ENCODE measurements at regions not wholly inside any gene's neighbourhood (a gene's known extent, or its start where the extent isn't known, plus 50 kb on each side); places are given as distances from the start of the nearest gene placed in this dataset.

DNA sequence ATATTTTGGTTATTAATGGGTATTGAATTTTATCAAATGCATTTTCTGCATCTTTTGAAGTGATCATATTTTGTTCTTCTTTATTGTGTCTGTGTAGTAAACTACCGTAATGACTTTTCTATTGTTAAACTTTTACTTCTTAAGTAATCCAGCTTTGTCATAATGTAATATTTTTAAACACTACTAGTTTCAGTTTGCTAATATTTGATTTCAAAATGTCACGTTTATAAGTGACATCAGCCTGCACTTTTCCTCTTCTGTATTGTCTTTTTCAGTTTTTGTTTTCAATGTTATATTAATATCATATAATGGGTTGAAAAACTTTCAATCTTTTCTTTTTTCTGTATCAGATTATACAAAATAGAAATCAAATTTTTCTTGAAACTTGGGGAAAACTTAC lies 71.6 kb upstream of the ANKRD1 start (continued):
- TF ChIP-seq, protein P1, sequence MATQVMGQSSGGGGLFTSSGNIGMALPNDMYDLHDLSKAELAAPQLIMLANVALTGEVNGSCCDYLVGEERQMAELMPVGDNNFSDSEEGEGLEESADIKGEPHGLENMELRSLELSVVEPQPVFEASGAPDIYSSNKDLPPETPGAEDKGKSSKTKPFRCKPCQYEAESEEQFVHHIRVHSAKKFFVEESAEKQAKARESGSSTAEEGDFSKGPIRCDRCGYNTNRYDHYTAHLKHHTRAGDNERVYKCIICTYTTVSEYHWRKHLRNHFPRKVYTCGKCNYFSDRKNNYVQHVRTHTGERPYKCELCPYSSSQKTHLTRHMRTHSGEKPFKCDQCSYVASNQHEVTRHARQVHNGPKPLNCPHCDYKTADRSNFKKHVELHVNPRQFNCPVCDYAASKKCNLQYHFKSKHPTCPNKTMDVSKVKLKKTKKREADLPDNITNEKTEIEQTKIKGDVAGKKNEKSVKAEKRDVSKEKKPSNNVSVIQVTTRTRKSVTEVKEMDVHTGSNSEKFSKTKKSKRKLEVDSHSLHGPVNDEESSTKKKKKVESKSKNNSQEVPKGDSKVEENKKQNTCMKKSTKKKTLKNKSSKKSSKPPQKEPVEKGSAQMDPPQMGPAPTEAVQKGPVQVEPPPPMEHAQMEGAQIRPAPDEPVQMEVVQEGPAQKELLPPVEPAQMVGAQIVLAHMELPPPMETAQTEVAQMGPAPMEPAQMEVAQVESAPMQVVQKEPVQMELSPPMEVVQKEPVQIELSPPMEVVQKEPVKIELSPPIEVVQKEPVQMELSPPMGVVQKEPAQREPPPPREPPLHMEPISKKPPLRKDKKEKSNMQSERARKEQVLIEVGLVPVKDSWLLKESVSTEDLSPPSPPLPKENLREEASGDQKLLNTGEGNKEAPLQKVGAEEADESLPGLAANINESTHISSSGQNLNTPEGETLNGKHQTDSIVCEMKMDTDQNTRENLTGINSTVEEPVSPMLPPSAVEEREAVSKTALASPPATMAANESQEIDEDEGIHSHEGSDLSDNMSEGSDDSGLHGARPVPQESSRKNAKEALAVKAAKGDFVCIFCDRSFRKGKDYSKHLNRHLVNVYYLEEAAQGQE (IDR thresholded peaks at IDR 0.05): no peak
- TF ChIP-seq FOXA1 (IDR thresholded peaks at IDR 0.05): no peak
- TF ChIP-seq, protein P2, sequence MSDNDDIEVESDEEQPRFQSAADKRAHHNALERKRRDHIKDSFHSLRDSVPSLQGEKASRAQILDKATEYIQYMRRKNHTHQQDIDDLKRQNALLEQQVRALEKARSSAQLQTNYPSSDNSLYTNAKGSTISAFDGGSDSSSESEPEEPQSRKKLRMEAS (IDR thresholded peaks at IDR 0.05): no peak

DNA sequence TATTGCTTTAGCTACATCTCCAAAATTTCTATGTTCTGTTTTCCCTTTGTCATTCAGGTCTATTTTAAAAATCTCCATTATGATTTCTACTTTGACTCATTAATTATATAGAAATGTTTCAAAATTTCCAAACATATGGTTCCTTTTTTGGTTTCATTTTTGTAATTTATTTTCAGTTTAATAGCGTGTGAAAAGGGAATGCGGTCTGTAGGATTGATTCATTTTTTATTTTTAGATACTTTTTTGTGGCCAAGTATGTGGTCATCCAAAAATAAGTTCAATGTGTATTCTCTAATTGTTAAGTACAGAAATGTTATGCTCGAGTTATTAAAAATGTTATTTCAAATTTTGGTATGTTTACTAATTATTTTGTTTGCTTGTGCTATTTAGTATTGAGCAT lies 72.5 kb upstream of the ANKRD1 start:
- Histone ChIP-seq H3K9ac (ENCODE audit: low read depth in 1 of 2, low read length in 2 of 2) (no peak overlapping the region), H3K36me3 (ENCODE audit: control insufficient read depth in 4 of 4, insufficient read depth in 3 of 4, low read depth in 1 of 4, low read length in 3 of 4) (no peaks in the 10 kb centered on the region), H3K27me3 (ENCODE audit: control insufficient read depth in 4 of 4, insufficient read depth in 4 of 4, low read length in 3 of 4) (no peaks in the 10 kb centered on the region), H3K4me3 (ENCODE audit: low read depth in 1 of 3, low read length in 3 of 3) (no peak overlapping the region), H3K27ac (ENCODE audit: low read depth in 1 of 2, low read length in 2 of 2) (no peak overlapping the region), H3K9me3 (ENCODE audit: control insufficient read depth in 4 of 4, low read length in 3 of 4) (no peaks in the 10 kb centered on the region), H3K4me1 (ENCODE audit: control insufficient read depth in 4 of 4, insufficient read depth in 4 of 4, low read length in 3 of 4) (no peaks in the 10 kb centered on the region)
- WGBS: 66% methylated on average over 3 of the region's 3 CpGs
- DNase-seq (ENCODE audit: low spot score): no peak
- TF ChIP-seq, protein P3, sequence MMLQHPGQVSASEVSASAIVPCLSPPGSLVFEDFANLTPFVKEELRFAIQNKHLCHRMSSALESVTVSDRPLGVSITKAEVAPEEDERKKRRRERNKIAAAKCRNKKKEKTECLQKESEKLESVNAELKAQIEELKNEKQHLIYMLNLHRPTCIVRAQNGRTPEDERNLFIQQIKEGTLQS (IDR thresholded peaks at IDR 0.05): no peak
- TF ChIP-seq RAD21 (IDR thresholded peaks at IDR 0.05): no peak
- TF ChIP-seq, protein P4, sequence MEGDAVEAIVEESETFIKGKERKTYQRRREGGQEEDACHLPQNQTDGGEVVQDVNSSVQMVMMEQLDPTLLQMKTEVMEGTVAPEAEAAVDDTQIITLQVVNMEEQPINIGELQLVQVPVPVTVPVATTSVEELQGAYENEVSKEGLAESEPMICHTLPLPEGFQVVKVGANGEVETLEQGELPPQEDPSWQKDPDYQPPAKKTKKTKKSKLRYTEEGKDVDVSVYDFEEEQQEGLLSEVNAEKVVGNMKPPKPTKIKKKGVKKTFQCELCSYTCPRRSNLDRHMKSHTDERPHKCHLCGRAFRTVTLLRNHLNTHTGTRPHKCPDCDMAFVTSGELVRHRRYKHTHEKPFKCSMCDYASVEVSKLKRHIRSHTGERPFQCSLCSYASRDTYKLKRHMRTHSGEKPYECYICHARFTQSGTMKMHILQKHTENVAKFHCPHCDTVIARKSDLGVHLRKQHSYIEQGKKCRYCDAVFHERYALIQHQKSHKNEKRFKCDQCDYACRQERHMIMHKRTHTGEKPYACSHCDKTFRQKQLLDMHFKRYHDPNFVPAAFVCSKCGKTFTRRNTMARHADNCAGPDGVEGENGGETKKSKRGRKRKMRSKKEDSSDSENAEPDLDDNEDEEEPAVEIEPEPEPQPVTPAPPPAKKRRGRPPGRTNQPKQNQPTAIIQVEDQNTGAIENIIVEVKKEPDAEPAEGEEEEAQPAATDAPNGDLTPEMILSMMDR (IDR thresholded peaks at IDR 0.05; ENCODE audit: low read depth, low read length, missing input control): no peak
- TF ChIP-seq SP1 (IDR thresholded peaks at IDR 0.05): no peak
- TF ChIP-seq GABPA (IDR thresholded peaks at IDR 0.05 in 1 of 2, conservative IDR thresholded peaks at IDR 0.05 in 1 of 2): no peak
- no peak for TF ChIP-seq HNF4G (IDR thresholded peaks at IDR 0.05)
- TF ChIP-seq NR2F2 (IDR thresholded peaks at IDR 0.05): no peak

DNA sequence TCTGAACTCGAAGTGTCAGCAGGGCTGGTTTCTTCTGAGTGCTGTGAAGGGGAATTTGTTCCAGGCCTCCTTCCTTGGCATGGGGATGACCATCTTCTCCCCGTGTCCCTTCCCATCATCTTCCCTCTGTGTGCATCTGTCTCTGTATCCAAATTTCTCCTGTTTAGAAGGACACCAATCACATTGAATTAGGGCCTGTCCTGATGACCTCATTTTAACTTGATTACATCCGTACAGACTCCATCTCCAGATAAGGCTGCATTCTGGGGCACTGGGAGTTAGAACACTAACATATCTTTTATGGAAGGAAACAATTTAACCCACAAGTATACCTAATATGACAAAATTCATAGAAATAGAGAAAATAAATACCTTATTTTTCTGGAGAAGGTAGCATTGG lies 76.8 kb upstream of the ANKRD1 start:
- Histone ChIP-seq H3K27me3 (ENCODE audit: control insufficient read depth in 4 of 4, insufficient read depth in 4 of 4, low read length in 3 of 4) (no peaks in the 10 kb centered on the region), H3K27ac (ENCODE audit: low read depth in 1 of 2, low read length in 2 of 2) (no peak overlapping the region), H3K4me1 (ENCODE audit: control insufficient read depth in 4 of 4, insufficient read depth in 4 of 4, low read length in 3 of 4) (no peaks in the 10 kb centered on the region), H3K9me3 (ENCODE audit: control insufficient read depth in 4 of 4, low read length in 3 of 4) (no peaks in the 10 kb centered on the region), H3K36me3 (ENCODE audit: control insufficient read depth in 4 of 4, insufficient read depth in 3 of 4, low read depth in 1 of 4, low read length in 3 of 4) (no peaks in the 10 kb centered on the region), H3K9ac (ENCODE audit: low read depth in 1 of 2, low read length in 2 of 2) (no peak overlapping the region), H3K4me3 (ENCODE audit: low read depth in 1 of 3, low read length in 3 of 3) (no peak overlapping the region)
- TF ChIP-seq HNF4G (IDR thresholded peaks at IDR 0.05): no peak
- TF ChIP-seq EGR1 (IDR thresholded peaks at IDR 0.05; ENCODE audit: low read depth in 2 of 2): no peak
- TF ChIP-seq RXRA (IDR thresholded peaks at IDR 0.05): no peak
- TF ChIP-seq GABPA (IDR thresholded peaks at IDR 0.05 in 1 of 2, conservative IDR thresholded peaks at IDR 0.05 in 1 of 2): no peak
- TF ChIP-seq RAD21 (IDR thresholded peaks at IDR 0.05): no peak
- no peak for TF ChIP-seq TAF1 (conservative IDR thresholded peaks at IDR 0.05)
- TF ChIP-seq JUND (IDR thresholded peaks at IDR 0.05): no peak
- TF ChIP-seq, protein P4 (IDR thresholded peaks at IDR 0.05; ENCODE audit: low read depth, low read length, missing input control): no peak
- no peak for TF ChIP-seq FOXA1 (IDR thresholded peaks at IDR 0.05)
- no peak for DNase-seq (ENCODE audit: low spot score)
- WGBS: 83% methylated on average over 3 of the region's 3 CpGs
